Ovary (tissue), 3 donors: ENCODE measurements at regions not wholly inside any gene's neighbourhood (a gene's known extent, or its start where the extent isn't known, plus 50 kb on each side); places are given as distances from the start of the nearest gene placed in this dataset.

ENCODE experiments used
- EP300 ChIP-seq: sonication (generic); formaldehyde crosslinking; IDR thresholded peaks from one replicate; pipeline ENCODE4 v1.6.1; 2017; ENCODE audit warnings: antibody characterized with exemption
- POLR2A ChIP-seq: fragments of 450-650 bp; IDR thresholded peaks from one replicate; pipeline ENCODE4 v1.6.1; 2017; ENCODE audit warnings: antibody characterized with exemption, mild to moderate bottlenecking, moderate library complexity
- TF ChIP-seq, protein P1 (sequence below), 3 donors: fragments of 450-650 bp in 2 of 3; fragments of 200-600 bp in 1 of 3; IDR thresholded peaks; one replicate each; pipeline versions ENCODE4 v1.5.1 to v1.8.0; 2016 to 2022; ENCODE audit warnings: antibody characterized with exemption in 3 of 3, mild to moderate bottlenecking in 1 of 3
- donor health status: DM: no; HTN: no; CAD: no.

- TF ChIP-seq, protein P1, sequence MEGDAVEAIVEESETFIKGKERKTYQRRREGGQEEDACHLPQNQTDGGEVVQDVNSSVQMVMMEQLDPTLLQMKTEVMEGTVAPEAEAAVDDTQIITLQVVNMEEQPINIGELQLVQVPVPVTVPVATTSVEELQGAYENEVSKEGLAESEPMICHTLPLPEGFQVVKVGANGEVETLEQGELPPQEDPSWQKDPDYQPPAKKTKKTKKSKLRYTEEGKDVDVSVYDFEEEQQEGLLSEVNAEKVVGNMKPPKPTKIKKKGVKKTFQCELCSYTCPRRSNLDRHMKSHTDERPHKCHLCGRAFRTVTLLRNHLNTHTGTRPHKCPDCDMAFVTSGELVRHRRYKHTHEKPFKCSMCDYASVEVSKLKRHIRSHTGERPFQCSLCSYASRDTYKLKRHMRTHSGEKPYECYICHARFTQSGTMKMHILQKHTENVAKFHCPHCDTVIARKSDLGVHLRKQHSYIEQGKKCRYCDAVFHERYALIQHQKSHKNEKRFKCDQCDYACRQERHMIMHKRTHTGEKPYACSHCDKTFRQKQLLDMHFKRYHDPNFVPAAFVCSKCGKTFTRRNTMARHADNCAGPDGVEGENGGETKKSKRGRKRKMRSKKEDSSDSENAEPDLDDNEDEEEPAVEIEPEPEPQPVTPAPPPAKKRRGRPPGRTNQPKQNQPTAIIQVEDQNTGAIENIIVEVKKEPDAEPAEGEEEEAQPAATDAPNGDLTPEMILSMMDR (IDR thresholded peaks at IDR 0.05), result no peak
- TF ChIP-seq EP300, result no peak
- no peak for TF ChIP-seq POLR2A
Measured at GRCh38 chr4:181761156-181761555, 482.0 kb upstream of the TENM3 start.
